NK-92 treated with Interleukin-12 subunit alpha and Interleukin-12 subunit beta, amount 100 ng/mL, for 24 hours (cell line): ENCODE measurements at regions not wholly inside any gene's neighbourhood (a gene's known extent, or its start where the extent isn't known, plus 50 kb on each side); places are given as distances from the start of the nearest gene placed in this dataset.
"Not testable (repeated sequence)": the region's sequence is repeated elsewhere in the genome, so short reads cannot be mapped to it uniquely, and the experiment has no call there.

Experiments
- DNase-seq: peaks from one replicate; lab custom pipeline; 2025; lab: John Stamatoyannopoulos, UW

GRCh38 chr18:78816916-78817315 lies 162.7 kb upstream of the SALL3 start:
- no peak for DNase-seq

DNA sequence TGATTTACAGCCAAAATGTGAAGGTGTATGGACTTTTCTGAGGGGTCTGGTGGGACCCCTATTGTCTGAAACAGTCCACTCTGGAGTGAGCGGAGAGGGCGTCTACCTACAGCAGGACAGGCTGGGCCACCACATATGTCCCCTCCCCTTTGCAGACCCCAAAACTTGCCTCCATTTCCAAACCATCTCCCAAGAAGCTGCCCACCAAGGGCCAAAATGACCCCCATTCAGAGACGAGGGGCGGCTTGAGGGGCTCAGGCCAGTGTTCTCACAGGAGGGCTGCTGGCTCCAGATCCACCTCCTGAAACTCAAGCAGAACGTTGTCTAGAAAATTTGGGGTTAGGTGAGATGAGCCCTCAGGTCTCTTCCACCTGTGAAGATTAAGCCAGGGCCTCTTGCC lies 161.1 kb upstream of the SALL3 start:
- no peak for DNase-seq

DNA sequence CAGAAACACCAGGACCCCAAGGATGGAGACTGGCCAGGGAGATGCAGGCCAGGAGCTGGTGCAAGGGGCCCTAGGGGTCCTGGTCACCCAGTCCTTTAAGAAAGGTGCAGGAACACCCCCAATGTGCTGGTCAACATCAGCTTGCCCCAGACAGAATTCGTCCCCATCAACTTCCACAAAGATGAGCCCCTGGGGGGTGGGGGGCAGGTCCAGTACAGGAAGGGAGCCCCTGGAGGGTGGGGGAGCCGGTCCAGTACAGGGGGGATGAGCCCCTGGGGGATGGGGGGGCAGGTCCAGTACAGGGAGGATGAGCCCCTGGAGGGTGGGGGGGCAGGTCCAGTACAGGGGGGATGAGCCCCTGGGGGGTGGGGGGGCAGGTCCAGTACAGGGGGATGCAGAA lies 160.7 kb upstream of the SALL3 start:
- no peak for DNase-seq

DNA sequence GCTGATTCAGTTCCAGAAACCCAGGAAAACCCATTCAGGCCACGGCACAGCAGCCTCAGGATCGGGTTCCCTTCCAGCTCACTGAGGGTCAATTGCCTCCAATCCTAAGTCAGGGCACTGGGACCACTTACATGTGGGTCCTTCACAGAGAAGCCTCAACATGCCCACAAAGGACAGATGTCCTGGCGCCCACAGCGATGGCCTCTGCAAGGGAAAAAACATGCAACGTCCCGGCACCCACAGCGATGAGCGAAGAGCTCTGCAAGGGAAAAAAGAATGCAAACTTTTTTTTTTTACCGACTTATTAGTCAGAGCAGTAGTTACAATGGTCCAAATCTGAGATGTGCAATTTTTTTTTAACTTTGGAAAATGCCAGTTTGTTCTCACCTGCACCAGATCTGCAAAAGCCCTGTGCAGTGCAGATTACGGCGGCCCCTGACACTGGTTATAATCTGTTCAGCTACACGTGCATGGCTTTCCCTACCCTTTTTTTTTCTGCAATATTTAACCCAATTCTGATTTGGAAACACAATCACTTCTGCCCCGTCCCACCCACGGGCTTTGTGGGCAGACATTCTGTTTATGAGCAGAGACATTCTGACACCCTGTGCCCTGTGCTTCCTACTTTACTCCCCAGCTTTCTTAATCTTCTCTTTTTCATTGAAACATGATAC lies 159.3 kb upstream of the SALL3 start:
- no peak for DNase-seq

DNA sequence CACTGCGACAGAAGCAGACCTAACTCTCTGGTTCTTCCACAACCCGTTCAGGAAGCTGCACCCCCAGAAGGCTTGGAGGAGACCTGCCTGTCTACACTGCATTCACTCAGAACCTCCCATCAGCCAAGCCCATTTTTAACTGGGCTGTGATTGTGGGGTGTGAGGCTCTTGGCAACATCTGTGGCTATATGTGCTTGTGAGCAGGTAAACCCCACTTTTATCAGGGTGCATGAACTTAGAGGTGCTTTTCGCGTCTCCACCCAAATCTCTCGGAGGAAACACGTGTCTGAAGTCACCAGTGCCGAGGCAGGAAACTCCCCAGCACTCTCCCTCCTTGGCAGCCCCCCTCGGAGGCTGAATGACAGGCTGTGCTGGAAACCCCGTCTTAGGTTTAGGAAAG lies 158.2 kb upstream of the SALL3 start:
- no peak for DNase-seq

DNA sequence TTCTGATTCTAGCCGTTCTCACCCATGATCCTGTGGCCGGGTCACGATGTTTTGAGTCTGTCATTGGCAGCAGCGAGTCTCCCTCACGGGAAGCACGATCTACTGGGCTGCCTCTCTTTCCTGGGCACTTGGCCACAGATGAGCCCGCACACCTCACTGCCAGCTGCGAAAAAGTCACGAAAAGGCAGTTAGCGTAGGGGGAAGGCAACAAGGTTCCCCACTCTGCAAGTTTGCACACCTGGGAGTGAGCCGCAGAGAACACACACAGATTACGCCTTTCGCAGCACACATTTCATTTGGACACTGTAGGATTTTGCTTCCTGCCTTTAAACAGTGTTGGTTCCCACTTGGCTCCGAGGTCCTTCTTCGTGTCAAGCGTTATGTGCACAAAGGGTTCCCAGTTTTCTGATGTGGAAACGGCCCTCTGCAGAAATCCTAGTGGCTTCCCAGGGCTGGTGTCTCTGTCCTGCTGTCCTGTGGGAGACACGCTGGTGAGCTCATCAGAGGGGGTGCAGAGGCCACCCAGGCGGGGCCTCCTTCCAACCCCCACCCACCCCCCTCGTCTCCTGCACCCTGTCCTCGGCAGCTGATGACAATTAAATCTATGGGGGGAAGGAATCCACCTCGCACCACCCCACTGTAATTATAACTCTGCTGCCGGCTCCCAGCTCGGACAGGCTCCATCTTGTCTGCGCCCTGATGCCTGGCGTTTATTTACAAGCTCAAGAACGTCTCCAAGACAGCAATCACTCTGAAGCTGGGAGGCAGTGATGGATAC lies 157.3 kb upstream of the SALL3 start:
- DNase-seq: no peak

DNA sequence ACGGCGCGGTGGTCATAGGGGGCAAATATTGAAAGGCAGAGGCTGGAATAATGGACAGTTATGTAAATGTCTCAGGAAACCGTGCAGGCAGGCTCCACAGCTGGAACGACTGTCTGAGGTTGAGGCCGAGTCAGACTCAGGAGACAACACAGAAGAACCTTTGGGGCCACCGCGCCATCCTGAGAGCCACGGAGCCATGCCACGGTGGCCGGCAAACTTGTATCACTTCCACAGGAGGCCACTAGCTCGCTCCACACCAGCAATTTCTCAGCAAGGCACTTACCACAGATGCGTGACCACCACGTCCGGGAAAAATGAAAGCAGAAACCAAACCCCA lies 156.7 kb upstream of the SALL3 start:
- DNase-seq: no peak

DNA sequence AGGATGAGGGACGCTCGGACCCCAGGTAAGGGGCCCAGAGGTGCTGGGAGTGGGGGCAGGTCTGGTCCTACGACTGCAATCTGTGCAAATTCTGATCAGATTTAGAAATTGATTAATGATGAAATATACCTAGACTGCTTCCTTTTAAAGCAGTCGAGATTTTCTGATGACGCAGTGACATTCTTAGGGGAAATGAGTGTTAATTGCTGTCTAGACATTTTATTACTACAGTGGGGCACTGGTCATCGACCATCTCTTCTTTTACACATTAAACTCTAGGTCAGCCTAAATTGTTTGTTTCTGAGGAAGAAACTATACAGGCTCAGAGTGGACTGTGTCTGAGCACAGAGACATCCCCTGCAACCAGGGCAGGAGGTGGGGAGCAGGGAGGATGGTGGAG lies 154.4 kb upstream of the SALL3 start:
- DNase-seq: no peak

- no peak for DNase-seq
These were observed 153.0 kb upstream of the SALL3 start for GRCh38 chr18:78826631-78827030.

DNA sequence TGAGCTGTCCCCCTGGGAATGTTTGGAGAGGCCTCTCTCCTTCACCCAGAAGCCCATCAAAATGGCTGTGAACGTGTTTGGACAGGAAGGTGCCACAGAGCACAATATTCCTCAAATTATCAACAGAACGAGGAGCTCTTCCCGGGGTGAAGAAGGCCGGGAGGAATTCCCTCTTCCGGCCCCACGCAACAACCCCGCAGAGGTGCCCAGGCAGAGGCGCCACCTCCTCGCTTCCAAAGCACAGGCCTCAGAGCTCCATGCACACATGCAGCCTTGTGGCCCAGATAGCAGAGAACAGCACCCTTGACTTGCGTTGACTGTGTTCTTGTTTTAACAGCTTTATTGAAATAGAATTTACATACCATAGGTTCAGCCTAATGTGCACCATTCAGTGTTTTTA lies 152.5 kb upstream of the SALL3 start:
- DNase-seq: no peak

GRCh38 chr18:78828131-78828530 lies 151.5 kb upstream of the SALL3 start:
- DNase-seq: no peak

- DNase-seq: not testable (repeated sequence)
These were observed 150.6 kb upstream of the SALL3 start for GRCh38 chr18:78829026-78829425.

GRCh38 chr18:78830161-78830560 lies 149.5 kb upstream of the SALL3 start:
- DNase-seq: no peak

DNA sequence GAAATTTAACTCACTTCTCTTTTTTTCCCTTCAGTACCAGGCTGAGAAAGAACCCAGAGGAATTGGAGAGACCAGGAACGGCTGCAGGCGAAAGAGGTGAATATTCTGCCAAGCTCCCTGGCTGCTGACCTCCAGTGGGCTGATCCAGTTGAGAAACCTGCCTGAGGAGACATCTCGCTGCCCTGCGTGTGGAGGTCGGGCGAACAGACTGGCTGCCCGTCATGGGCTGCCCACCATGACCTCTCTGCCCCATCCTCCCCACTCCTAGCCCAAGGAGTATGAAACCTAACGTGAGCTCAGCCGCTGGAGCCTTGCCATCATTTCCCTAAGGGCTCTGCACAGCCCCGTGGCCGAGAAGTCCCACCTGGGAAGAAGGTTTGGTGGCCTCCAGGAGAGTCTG lies 148.8 kb upstream of the SALL3 start:
- no peak for DNase-seq

DNA sequence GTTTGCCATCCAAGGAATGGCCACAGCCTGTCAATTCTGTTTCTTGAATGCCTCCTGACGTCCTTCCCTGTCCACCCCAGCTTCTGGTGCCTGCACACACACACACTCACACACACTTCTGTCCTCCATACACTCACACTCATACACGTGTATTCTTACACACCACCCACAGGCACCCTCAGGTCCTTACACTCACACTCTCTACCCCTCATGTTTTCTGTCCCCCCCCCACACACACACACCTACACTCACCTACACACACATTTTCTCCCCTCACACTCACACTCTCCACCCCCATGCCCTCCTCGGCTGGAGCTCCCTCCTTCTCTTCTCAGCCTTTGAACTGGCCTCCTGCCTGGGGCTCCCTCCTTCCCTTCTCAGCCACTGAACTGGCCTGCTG lies 148.0 kb upstream of the SALL3 start:
- no peak for DNase-seq

- no peak for DNase-seq
These were observed 145.8 kb upstream of the SALL3 start for GRCh38 chr18:78833833-78834232.

- DNase-seq: no peak
These were observed 142.8 kb upstream of the SALL3 start for GRCh38 chr18:78836838-78837237.

DNA sequence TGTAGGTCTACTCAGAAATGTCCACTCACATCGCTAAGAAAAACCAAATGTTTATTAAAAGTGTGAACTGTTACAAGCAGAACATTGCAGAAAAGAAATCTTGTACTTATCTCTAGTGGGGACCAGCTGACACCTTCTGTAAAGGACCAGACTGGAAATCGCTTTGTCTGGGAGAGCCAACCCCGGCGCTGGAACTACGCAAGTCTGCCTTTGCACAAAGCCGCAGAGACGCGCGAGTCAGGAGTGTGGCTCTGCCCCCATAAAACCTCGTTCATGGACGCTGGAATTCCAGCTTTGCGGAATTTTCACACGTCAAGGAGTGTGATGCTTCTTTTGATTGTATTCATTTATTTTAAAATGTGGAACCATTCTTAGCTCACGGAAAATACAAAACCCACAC lies 141.9 kb upstream of the SALL3 start:
- DNase-seq: no peak

DNA sequence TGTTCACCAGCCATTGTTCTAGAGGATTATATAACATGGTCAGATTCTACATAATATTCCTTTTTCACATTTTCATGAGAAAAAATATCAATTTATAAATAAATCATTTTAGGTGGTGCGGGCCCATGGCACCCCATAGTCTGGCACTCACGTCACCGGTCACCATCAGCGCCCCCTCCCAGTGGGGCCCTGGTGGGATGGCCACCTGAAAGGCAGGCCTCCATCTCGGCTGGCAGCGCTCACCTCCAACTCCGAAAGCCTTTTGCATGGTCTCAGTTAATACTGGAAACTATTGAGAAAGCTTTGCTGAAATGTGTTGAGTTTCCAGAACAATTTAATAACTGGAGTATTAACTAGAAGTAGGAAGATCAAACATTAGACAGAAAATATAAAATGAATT lies 141.4 kb upstream of the SALL3 start:
- DNase-seq: no peak

DNA sequence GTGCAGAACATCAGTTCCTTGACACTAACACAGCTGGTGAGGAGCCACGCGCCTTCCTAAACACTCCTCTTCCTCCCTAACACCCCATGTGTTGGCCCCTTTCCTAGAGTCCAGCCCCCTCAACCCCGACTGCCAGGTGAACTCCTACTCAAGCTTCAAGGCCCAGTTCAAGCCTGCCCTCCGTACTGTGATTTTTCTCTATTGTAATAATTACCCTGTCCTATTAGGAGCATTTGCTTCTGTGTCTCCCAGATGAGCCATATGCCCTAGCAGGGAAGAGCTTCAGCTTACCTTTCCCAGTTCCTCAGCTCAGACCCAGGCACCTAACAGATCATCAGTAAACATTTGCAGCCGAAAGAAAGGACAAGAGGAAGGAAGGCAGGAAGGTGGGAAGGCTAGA lies 130.6 kb upstream of the SALL3 start:
- DNase-seq: no peak

DNA sequence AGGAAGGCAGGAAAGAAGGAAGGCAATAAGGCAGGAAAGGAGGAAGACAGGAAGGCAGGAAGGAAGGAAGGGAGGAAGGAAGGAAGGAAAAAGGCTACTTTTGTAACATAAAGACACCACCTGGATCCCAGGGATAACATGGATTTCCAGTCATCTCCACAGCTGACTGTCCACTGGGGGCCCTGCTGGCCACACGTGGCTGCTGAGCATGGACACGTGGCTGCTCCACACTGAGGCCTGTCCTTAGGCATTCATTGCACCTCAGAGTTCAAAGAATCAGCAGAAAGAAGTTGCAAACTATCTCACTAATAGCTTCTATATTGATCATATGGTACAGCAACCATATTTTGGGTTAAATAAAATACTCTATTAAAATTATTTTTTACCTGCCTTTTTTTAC lies 130.2 kb upstream of the SALL3 start:
- DNase-seq: no peak

DNA sequence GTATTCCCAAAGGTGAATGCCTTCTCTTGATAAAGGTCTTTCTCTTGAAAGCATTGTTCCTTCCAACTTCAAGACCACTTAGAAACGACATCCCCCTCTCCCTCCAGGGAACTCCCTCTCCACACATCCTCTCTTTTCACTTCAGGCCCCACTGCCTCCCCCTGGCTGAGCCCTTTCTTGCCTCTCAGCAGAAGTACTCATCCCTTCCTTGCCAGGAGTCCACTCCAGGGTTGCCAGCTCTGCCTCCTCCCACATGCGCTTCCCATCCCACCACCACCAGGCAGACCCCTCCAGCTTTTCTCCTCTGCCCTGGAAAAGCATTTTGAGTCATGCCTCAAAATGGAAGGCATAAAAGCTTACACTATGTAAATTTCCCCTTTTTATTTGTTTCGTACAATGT lies 126.3 kb upstream of the SALL3 start:
- DNase-seq: no peak

DNA sequence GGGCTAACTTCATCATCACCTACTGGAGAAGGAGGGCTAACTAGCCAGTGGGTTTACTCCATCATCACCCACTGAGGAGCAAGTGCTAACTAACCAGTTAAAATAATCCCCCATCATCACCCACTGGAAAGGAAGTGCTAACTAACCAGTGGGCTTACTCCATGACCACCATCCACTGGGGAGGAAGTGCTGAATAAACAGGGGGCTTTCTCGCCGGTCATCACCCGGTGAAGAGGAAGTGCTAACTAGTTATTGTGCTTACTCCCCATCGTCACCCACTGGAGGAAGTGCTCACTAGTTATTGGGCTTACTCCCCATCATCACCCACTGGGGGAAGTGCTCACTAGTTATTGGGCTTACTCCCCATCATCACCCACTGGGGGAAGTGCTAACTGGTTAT lies 124.4 kb upstream of the SALL3 start:
- DNase-seq: no peak
